Spleen (tissue), 11 donors: ENCODE measurements at regions not wholly inside any gene's neighbourhood (a gene's known extent, or its start where the extent isn't known, plus 50 kb on each side); places are given as distances from the start of the nearest gene placed in this dataset.

Experiments used
- DNase-seq: peaks from one replicate; pipeline ENCODE4 v3.0.0-alpha.2; 2020
- H3K27ac ChIP-seq, 8 donors: fragments of 200-600 bp; sonication (generic) in 7 of 8; 1 replicate in 4 of 8; 2 replicates in 4 of 8; pipeline versions ENCODE4 v1.5.0 to v1.8.0; 2016 to 2021; ENCODE audit warnings: inconsistent platforms in 4 of 8, mild to moderate bottlenecking in 4 of 8, moderate library complexity in 1 of 8
- H3K27me3 ChIP-seq, 7 donors: fragments of 200-600 bp; sonication (generic) in 6 of 7; replicated peaks in 1 of 7; 1 replicate in 4 of 7; 2 replicates in 3 of 7; pipeline versions ENCODE4 v1.5.0 to v1.8.0; 2016 to 2021; ENCODE audit warnings: inconsistent platforms in 3 of 7, mild to moderate bottlenecking in 1 of 7
- H3K36me3 ChIP-seq, 6 donors: fragments of 200-600 bp; sonication (generic) in 5 of 6; 1 replicate in 4 of 6; 2 replicates in 2 of 6; pipeline versions ENCODE4 v1.5.0 to v1.8.0; 2016 to 2021; ENCODE audit warnings: inconsistent platforms in 2 of 6
- H3K4me1 ChIP-seq, 6 donors: fragments of 200-600 bp; sonication (generic) in 5 of 6; 1 replicate in 3 of 6; 2 replicates in 3 of 6; pipeline versions ENCODE4 v1.5.0 to v1.8.0; 2016 to 2021; ENCODE audit warnings: inconsistent platforms in 3 of 6
- H3K4me3 ChIP-seq, 8 donors: fragments of 200-600 bp; sonication (generic) in 7 of 8; 1 replicate in 4 of 8; 2 replicates in 4 of 8; pipeline versions ENCODE4 v1.5.0 to v1.8.0; 2016 to 2021; ENCODE audit warnings: inconsistent platforms in 4 of 8, mild to moderate bottlenecking in 4 of 8, moderate library complexity in 2 of 8
- H3K9me3 ChIP-seq, 8 donors: fragments of 200-600 bp; sonication (generic) in 7 of 8; 1 replicate in 4 of 8; 2 replicates in 4 of 8; pipeline versions ENCODE4 v1.5.0 to v1.8.0; 2016 to 2021; ENCODE audit warnings: inconsistent platforms in 4 of 8
- POLR2A ChIP-seq, 3 donors: fragments of 450-650 bp; IDR thresholded peaks; one replicate each; pipeline ENCODE4 v1.5.1; 2017; ENCODE audit warnings: antibody characterized with exemption in 3 of 3, mild to moderate bottlenecking in 1 of 3
- POLR2AphosphoS5 ChIP-seq, 3 donors: sonication (generic); formaldehyde crosslinking; IDR thresholded peaks; one replicate each; pipeline ENCODE4 v1.5.1; 2017; ENCODE audit warnings: antibody characterized with exemption in 3 of 3
- WGBS, 5 donors: extraction: QIAGEN DNeasy Blood & Tissue Kit in 3 of 5; methylation state at CpG; one replicate each; pipeline versions ENCODE4 v1.1.5 to v1.1.7; 2013 to 2018; 5-methylcytosine and 5-hydroxymethylcytosine counted together
- intact Hi-C: fragments of 100-400 bp; cut with DNase I; formaldehyde crosslinking; loops from one replicate; pipeline ENCODE4 v1.15.0; 2023; ENCODE audit warnings: low total_unique reads
- TF ChIP-seq, protein P1 (sequence below), 11 experiments: fragments of 200-600 bp in 7 of 11; fragments of 450-650 bp in 4 of 11; sonication (generic) in 4 of 11; IDR thresholded peaks in 8 of 11; conservative IDR thresholded peaks in 3 of 11; 1 replicate in 7 of 11; 2 replicates in 4 of 11; pipeline versions ENCODE4 v1.4.0 to v1.8.0; 2016 to 2021; ENCODE audit warnings: antibody characterized with exemption in 11 of 11, inconsistent platforms in 4 of 11, mild to moderate bottlenecking in 1 of 11
- donor health status: healthy with polysubstance abuse.
- donor health status: DM: no; HTN: no; CAD: no; lungs with moderate emphysema.
- donor health status: DM: no; HTN: no; CAD: no.
- donor health status: Bipolar disorder and iron deficiency.
- donor health status: healthy.
- donor health status: DM: no; HTN: no; CAD: no.
- donor health status: DM: yes; HTN: yes; CAD: no.

DNA sequence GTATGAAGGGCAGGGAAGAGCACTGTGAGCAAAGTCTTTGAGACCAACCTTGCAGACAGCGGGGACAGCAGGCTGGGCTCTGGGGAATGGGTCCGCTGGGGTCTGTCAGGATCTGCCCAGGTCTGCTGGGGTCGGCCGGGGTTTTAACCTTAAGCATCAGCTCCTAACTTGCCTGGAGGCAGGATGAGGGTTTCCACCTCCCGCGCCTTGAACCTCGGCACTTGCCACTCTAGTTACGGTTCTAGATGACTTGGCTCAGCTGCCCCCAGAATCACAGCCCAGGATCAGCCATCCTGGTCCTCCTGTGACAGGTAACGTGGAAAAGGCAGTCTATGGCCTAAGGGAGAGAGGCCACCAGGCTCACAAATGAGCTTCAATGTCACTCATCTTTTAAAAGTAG is 50.4 kb upstream of the CACUL1 start:
- DNase-seq, result no peak
- H3K27me3 ChIP-seq, result peaks cover 0 to 6% (median 0%) of the 10 kb centered on the region in 7 donors
- intact Hi-C loops, result no loop called here
- no peak overlapping the region for H3K4me3 ChIP-seq
- 87 to 97% (median 94%) methylated on average over 9 of the region's 9 CpGs for WGBS, 5 donors
- H3K9me3 ChIP-seq, result no peaks in the 10 kb centered on the region
- no peaks in the 10 kb centered on the region for H3K4me1 ChIP-seq
- H3K36me3 ChIP-seq, result no peaks in the 10 kb centered on the region
- no peak overlapping the region for H3K27ac ChIP-seq
- TF ChIP-seq POLR2AphosphoS5 (IDR thresholded peaks at IDR 0.05) (no peak), POLR2A (IDR thresholded peaks at IDR 0.05) (no peak)
- TF ChIP-seq, protein P1, sequence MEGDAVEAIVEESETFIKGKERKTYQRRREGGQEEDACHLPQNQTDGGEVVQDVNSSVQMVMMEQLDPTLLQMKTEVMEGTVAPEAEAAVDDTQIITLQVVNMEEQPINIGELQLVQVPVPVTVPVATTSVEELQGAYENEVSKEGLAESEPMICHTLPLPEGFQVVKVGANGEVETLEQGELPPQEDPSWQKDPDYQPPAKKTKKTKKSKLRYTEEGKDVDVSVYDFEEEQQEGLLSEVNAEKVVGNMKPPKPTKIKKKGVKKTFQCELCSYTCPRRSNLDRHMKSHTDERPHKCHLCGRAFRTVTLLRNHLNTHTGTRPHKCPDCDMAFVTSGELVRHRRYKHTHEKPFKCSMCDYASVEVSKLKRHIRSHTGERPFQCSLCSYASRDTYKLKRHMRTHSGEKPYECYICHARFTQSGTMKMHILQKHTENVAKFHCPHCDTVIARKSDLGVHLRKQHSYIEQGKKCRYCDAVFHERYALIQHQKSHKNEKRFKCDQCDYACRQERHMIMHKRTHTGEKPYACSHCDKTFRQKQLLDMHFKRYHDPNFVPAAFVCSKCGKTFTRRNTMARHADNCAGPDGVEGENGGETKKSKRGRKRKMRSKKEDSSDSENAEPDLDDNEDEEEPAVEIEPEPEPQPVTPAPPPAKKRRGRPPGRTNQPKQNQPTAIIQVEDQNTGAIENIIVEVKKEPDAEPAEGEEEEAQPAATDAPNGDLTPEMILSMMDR (IDR thresholded peaks at IDR 0.05 in 8 of 11, conservative IDR thresholded peaks at IDR 0.05 in 3 of 11), result no peak

DNA sequence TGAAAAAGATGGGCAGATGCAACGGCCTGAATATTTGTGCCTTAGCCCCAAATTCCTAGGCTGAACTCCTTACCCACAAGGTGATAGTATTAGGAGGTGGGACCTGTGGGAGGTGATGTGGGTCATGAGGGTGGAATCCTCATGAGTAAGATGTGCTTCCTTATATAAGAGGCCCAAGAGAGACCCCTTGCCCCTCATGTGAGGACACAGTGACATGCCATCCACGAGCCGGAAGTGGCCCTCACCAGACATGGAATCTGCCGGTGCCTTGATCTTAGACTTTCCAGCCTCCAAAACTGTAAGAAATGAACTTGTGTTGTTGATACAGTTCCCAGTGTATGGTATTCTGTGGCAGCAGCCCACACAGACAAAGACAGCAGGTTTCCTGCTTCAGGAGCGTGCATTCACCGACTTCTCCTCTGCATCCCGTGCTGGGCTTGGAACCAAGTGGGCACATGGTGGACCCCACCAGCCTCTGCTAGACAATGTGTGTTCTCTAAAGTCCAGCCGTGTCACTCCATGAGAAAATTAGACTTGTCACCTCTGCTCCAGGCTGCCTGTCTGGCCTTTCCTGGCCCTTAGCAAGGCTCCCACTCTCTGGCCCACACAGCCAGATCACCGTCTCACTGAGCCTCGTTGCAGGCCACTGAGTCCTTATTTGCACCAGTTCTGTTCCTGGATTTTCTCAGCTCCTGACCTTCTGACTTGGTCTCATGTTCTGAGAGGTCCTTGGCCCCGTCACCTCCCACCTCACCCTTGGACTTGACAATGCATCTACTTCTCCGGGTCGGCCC is 52.9 kb upstream of the CACUL1 start:
- H3K36me3 ChIP-seq, result no peaks in the 10 kb centered on the region
- no peak overlapping the region for H3K27ac ChIP-seq
- H3K4me3 ChIP-seq, result no peak overlapping the region
- DNase-seq, result peak; percentile 41
- intact Hi-C loops, result no loop called here
- H3K27me3 ChIP-seq, result peaks cover 0 to 3% (median 0%) of the 10 kb centered on the region in 7 donors
- TF ChIP-seq POLR2A (IDR thresholded peaks at IDR 0.05) (no peak), POLR2AphosphoS5 (IDR thresholded peaks at IDR 0.05) (no peak)
- TF ChIP-seq, protein P1 (IDR thresholded peaks at IDR 0.05 in 8 of 11, conservative IDR thresholded peaks at IDR 0.05 in 3 of 11), result no peak
- 80 to 89% (median 86%) methylated on average over 13 of the region's 13 CpGs for WGBS, 5 donors
- H3K4me1 ChIP-seq, result no peaks in the 10 kb centered on the region
- no peaks in the 10 kb centered on the region for H3K9me3 ChIP-seq

DNA sequence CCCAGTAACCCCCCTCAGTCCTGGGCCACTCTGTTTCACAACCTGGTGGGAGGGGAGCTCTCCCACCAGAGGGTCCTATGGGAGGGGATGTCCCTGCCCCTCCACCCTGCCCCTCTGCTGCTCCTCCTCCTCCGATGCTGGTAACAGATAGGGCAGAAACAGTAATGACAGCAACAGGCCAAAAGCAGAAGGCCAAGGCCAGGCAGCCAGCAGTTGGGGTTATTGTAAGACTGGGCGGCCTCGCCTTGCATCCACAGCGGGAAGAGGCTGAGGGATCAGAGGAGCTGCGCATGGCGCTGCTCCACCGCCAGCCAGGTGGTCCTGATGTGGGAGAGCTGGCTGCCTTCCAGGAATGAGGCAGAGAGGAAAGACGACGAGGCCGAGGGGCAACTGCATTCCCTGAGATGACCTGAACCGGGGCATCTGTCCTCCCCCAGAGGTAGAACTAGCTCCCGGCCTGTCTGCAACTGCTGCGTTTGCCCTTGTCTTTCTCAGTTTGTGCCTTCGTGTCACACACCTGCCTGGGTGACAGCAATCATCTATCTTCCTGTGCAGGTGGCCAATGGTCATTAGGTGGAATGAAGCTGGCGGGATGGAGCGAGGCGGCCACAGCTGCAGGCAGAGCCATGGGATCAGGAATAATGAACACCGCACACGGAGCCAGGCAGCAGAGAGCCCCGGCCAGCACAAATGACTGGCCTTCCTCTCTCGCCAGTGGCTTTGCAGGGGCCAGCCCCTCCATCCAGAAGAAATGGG is 54.0 kb upstream of the CACUL1 start:
- Histone ChIP-seq H3K27me3 (peaks cover 0 to 4% (median 0%) of the 10 kb centered on the region in 7 donors), H3K4me1 (no peaks in the 10 kb centered on the region), H3K36me3 (no peaks in the 10 kb centered on the region), H3K9me3 (no peaks in the 10 kb centered on the region), H3K27ac (no peak overlapping the region), H3K4me3 (no peak overlapping the region)
- intact Hi-C loops, result no loop called here
- TF ChIP-seq, protein P1 (IDR thresholded peaks at IDR 0.05 in 8 of 11, conservative IDR thresholded peaks at IDR 0.05 in 3 of 11), result no peak
- TF ChIP-seq POLR2A (IDR thresholded peaks at IDR 0.05), result no peak
- no peak for TF ChIP-seq POLR2AphosphoS5 (IDR thresholded peaks at IDR 0.05)
- 86 to 92% (median 89%) methylated on average over 20 to 21 of the region's 21 CpGs for WGBS, 5 donors
- peak; percentile 49 for DNase-seq
